ENCODE measurements at regions not wholly inside any gene's neighbourhood (a gene's known extent, or its start where the extent isn't known, plus 50 kb on each side); places are given as distances from the start of the nearest gene placed in this dataset.

- 0 out of 2 replicates have a peak, but pooled peaks have one; percentile 67 for TF ChIP-seq SNAI1 (CRISPR knock-in tag; IDR thresholded peaks at IDR 0.05; ENCODE audit: borderline replicate concordance)
- no peak for TF ChIP-seq TIGD3 (CRISPR knock-in tag; IDR thresholded peaks at IDR 0.05; ENCODE audit: borderline replicate concordance)
- TF ChIP-seq ZC3H13 (CRISPR knock-in tag; IDR thresholded peaks at IDR 0.05) = no peak
- TF ChIP-seq CBFB (CRISPR knock-in tag; IDR thresholded peaks at IDR 0.05) = 0 out of 2 replicates have a peak, but pooled peaks have one; percentile 28
- TF ChIP-seq ZNF331 (CRISPR knock-in tag; IDR thresholded peaks at IDR 0.05) = no peak; the same call in 1 of the 2 replicates
- peak; percentile 81 for TF ChIP-seq ARID5B (CRISPR knock-in tag; IDR thresholded peaks at IDR 0.05)
- peak; percentile 63; the same call in 1 of the 2 replicates for TF ChIP-seq ZMYM4 (CRISPR knock-in tag; IDR thresholded peaks at IDR 0.05)
- TF ChIP-seq XBP1 (CRISPR knock-in tag; IDR thresholded peaks at IDR 0.05) = no peak
- TF ChIP-seq HES4 (CRISPR knock-in tag; IDR thresholded peaks at IDR 0.05; ENCODE audit: borderline replicate concordance) = no peak
- TF ChIP-seq TEAD3 (CRISPR knock-in tag; optimal IDR thresholded peaks at IDR 0.05; ENCODE audit: borderline replicate concordance) = peak; percentile 98
- no peak for TF ChIP-seq ZFP82 (CRISPR knock-in tag; IDR thresholded peaks at IDR 0.05; ENCODE audit: borderline replicate concordance)
- 0 out of 2 replicates have a peak, but pooled peaks have one; percentile 31 for TF ChIP-seq IKZF5 (CRISPR knock-in tag; IDR thresholded peaks at IDR 0.05)
- TF ChIP-seq CREM (IDR thresholded peaks at IDR 0.05) = peak; percentile 80; the same call in 1 of the 2 replicates
- no peak for TF ChIP-seq CREM (CRISPR knock-in tag; IDR thresholded peaks at IDR 0.05)
- peak; percentile 65 for TF ChIP-seq ATF1 (CRISPR knock-in tag; IDR thresholded peaks at IDR 0.05)
- TF ChIP-seq ZNF317 (CRISPR knock-in tag; IDR thresholded peaks at IDR 0.05) = 0 out of 2 replicates have a peak, but pooled peaks have one; percentile 38
- TF ChIP-seq ZNF619 (CRISPR knock-in tag; IDR thresholded peaks at IDR 0.05) = no peak
- peak; percentile 58; the same call in 1 of the 2 replicates for TF ChIP-seq NFIC (IDR thresholded peaks at IDR 0.05; ENCODE audit: low read length)
- no peak for TF ChIP-seq SOX6 (IDR thresholded peaks at IDR 0.05)
- TF ChIP-seq SOX6 (CRISPR knock-in tag; IDR thresholded peaks at IDR 0.05) = peak; percentile 94
- TF ChIP-seq ZNF136 (CRISPR knock-in tag; IDR thresholded peaks at IDR 0.05; ENCODE audit: low read depth) = 0 out of 2 replicates have a peak, but pooled peaks have one; percentile 29
- no peak for TF ChIP-seq PTBP1 (IDR thresholded peaks at IDR 0.05; ENCODE audit: low read depth, low read length, poor library complexity, severe bottlenecking)
- TF ChIP-seq ZNF879 (CRISPR knock-in tag; IDR thresholded peaks at IDR 0.05) = no peak
- no peak for TF ChIP-seq ZMYM2 (CRISPR knock-in tag; IDR thresholded peaks at IDR 0.05)
- TF ChIP-seq FOXA3 (CRISPR knock-in tag; IDR thresholded peaks at IDR 0.05) = 0 out of 2 replicates have a peak, but pooled peaks have one; percentile 36
Observed at GRCh38 chr12:75960086-75960910, 71.3 kb downstream of the PHLDA1 start (continued).
